ENCODE measurements at regions not wholly inside any gene's neighbourhood (a gene's known extent, or its start where the extent isn't known, plus 50 kb on each side); places are given as distances from the start of the nearest gene placed in this dataset.

GRCh38 chr4:59307609-59308008, 1892.5 kb upstream of the ADGRL3 start:
- TF ChIP-seq, protein P1, sequence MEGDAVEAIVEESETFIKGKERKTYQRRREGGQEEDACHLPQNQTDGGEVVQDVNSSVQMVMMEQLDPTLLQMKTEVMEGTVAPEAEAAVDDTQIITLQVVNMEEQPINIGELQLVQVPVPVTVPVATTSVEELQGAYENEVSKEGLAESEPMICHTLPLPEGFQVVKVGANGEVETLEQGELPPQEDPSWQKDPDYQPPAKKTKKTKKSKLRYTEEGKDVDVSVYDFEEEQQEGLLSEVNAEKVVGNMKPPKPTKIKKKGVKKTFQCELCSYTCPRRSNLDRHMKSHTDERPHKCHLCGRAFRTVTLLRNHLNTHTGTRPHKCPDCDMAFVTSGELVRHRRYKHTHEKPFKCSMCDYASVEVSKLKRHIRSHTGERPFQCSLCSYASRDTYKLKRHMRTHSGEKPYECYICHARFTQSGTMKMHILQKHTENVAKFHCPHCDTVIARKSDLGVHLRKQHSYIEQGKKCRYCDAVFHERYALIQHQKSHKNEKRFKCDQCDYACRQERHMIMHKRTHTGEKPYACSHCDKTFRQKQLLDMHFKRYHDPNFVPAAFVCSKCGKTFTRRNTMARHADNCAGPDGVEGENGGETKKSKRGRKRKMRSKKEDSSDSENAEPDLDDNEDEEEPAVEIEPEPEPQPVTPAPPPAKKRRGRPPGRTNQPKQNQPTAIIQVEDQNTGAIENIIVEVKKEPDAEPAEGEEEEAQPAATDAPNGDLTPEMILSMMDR (IDR thresholded peaks at IDR 0.05) = no peak
- TF ChIP-seq EP300 (IDR thresholded peaks at IDR 0.05) = no peak
- no peak for TF ChIP-seq POLR2A (IDR thresholded peaks at IDR 0.05)

Data from tibial nerve (tissue), 4 donors.